ENCODE measurements at regions not wholly inside any gene's neighbourhood (a gene's known extent, or its start where the extent isn't known, plus 50 kb on each side); places are given as distances from the start of the nearest gene placed in this dataset.

- Histone ChIP-seq H3K27ac (ENCODE audit: insufficient read length, low read depth, low read length) (no peak overlapping the region), H2BK5ac (ENCODE audit: insufficient read length, low read length) (no peak overlapping the region), H2BK120ac (ENCODE audit: low read depth, low read length, poor library complexity, severe bottlenecking) (no peak overlapping the region), H4K20me1 (ENCODE audit: control insufficient read depth, insufficient read depth, insufficient read length) (no peaks in the 10 kb centered on the region), H3K23ac (ENCODE audit: insufficient read length, low read depth, low read length) (no peak overlapping the region), H3K9ac (ENCODE audit: extremely low read depth, insufficient read length, low read length) (no peak overlapping the region), H4K5ac (ENCODE audit: insufficient read length, low read depth, low read length) (no peak overlapping the region), H3K4me2 (ENCODE audit: insufficient read depth, insufficient read length, low read length) (no peak overlapping the region), H2BK20ac (ENCODE audit: low read depth, low read length, poor library complexity, severe bottlenecking) (no peak overlapping the region), H3K23me2 (ENCODE audit: insufficient read length, low read depth, low read length, poor library complexity, severe bottlenecking) (no peaks in the 10 kb centered on the region), H3K4ac (ENCODE audit: low read depth, low read length) (no peak overlapping the region), H4K91ac (ENCODE audit: insufficient read length, low read depth, low read length) (no peak overlapping the region), H2AK5ac (ENCODE audit: insufficient read length, low read length) (no peak overlapping the region), H3K4me1 (ENCODE audit: insufficient read depth, low read length) (no peaks in the 10 kb centered on the region), H3K79me1 (ENCODE audit: insufficient read depth, low read depth, low read length, poor library complexity, severe bottlenecking) (no peaks in the 10 kb centered on the region), H3K9me3 (ENCODE audit: control insufficient read depth, low read depth, low read length) (no peaks in the 10 kb centered on the region), H3K56ac (ENCODE audit: insufficient read length, low read depth, low read length) (no peak overlapping the region), H2AFZ (ENCODE audit: low read length) (no peak overlapping the region), H2BK15ac (ENCODE audit: low read depth, low read length) (no peak overlapping the region), H2BK12ac (ENCODE audit: insufficient read length, low read depth, low read length) (no peak overlapping the region), H3K14ac (ENCODE audit: insufficient read depth, low read length) (no peak overlapping the region), H3K79me2 (ENCODE audit: insufficient read depth, low read length) (no peaks in the 10 kb centered on the region), H3K27me3 (ENCODE audit: insufficient read depth, low read length) (no peaks in the 10 kb centered on the region), H3K18ac (ENCODE audit: insufficient read length, low read depth, low read length) (no peak overlapping the region), H4K8ac (replicated peaks; ENCODE audit: insufficient read length, low read depth, low read length) (no peak overlapping the region), H3T11ph (ENCODE audit: low read length) (no peak overlapping the region)
- H3K27me3 Mint-ChIP-seq (ENCODE audit: low read depth): no peaks in the 10 kb centered on the region; the same call in 1 of the 2 replicates
- no CpG with 5 or more reads among the region's 2 CpGs for WGBS (ENCODE audit: extremely low coverage, insufficient read length, low lambda C conversion rate)
- H3K4me3 Mint-ChIP-seq: no peak overlapping the region
- peaks cover 6 to 14% (median 13%) of the 10 kb centered on the region in 3 experiments; a peak in 5 of 7 replicates for H3K36me3 Mint-ChIP-seq (ENCODE audit: insufficient read depth in 1 of 3, low read depth in 3 of 3)
- peaks cover 2 to 10% of the 10 kb centered on the region in 2 experiments; a peak in 4 of 5 replicates for H3K9me3 Mint-ChIP-seq
- no peak for TF ChIP-seq CTCF (conservative IDR thresholded peaks at IDR 0.05)
- H3K4me1 Mint-ChIP-seq: peaks cover 3 to 8% of the 10 kb centered on the region in 2 experiments; a peak in 3 of 4 replicates
- no peak for DNase-seq
- H3K27ac Mint-ChIP-seq: no peak overlapping the region
These were observed 1087.5 kb upstream of the NXPH2 start for GRCh38 chr2:139867601-139868226.
